MM.1S (cell line): ENCODE measurements at regions not wholly inside any gene's neighbourhood (a gene's known extent, or its start where the extent isn't known, plus 50 kb on each side); places are given as distances from the start of the nearest gene placed in this dataset.

Source experiments
- CTCF ChIP-seq: fragments of 300-600 bp; sonication (generic); IDR thresholded peaks from 2 replicates; pipeline ENCODE4 v1.5.1; 2016; ENCODE audit warnings: antibody characterized with exemption, low read length, mixed read lengths
- EZH2 ChIP-seq: fragments of 300-600 bp; sonication (generic); optimal IDR thresholded peaks from 2 replicates; pipeline ENCODE3; 2017; ENCODE audit warnings: low read depth, mild to moderate bottlenecking, antibody characterized with exemption, low read length, mixed read lengths
- EZH2phosphoT487 ChIP-seq: fragments of 300-600 bp; sonication (generic); IDR thresholded peaks from 2 replicates; pipeline ENCODE4 v1.6.1; 2018; ENCODE audit warnings: antibody characterized with exemption, low read length

GRCh38 chr7:83276250-83276649 lies 113.6 kb upstream of the PCLO start:
- TF ChIP-seq CTCF (no peak), EZH2phosphoT487 (no peak), EZH2 (no peak)
